HG02943 (cell line): ENCODE measurements at regions not wholly inside any gene's neighbourhood (a gene's known extent, or its start where the extent isn't known, plus 50 kb on each side); places are given as distances from the start of the nearest gene placed in this dataset.

Experiments
- ATAC-seq: cut with Tn5 transposase; IDR thresholded peaks from one replicate; pipeline ENCODE4 v1.9.1; 2021; ENCODE audit warnings: mild to moderate bottlenecking, low read depth, moderate library complexity; ENCODE audit not compliant: unreplicated experiment

- ATAC-seq: no peak
Measured at GRCh38 chr17:14918540-14918939, 346.6 kb downstream of the PMP22 start.

GRCh38 chr17:14910916-14911315 is 354.2 kb downstream of the PMP22 start:
- ATAC-seq: no peak

- ATAC-seq: no peak
Measured at GRCh38 chr17:14904386-14904785, 360.7 kb downstream of the PMP22 start.

- no peak for ATAC-seq
Measured at GRCh38 chr17:14903854-14904253, 361.3 kb downstream of the PMP22 start.

- ATAC-seq: no peak
Measured at GRCh38 chr17:14902803-14903202, 362.3 kb downstream of the PMP22 start.

GRCh38 chr17:14902297-14902696 is 362.8 kb downstream of the PMP22 start:
- no peak for ATAC-seq

- ATAC-seq: no peak
Measured at GRCh38 chr17:14901376-14901775, 363.8 kb downstream of the PMP22 start.

GRCh38 chr17:14886200-14886739 is 378.9 kb downstream of the PMP22 start:
- no peak for ATAC-seq

- ATAC-seq: no peak
Measured at GRCh38 chr17:14882131-14882530, 383.0 kb downstream of the PMP22 start.

- no peak for ATAC-seq
Measured at GRCh38 chr17:14875557-14876412, 389.3 kb downstream of the PMP22 start.

- ATAC-seq: no peak
Measured at GRCh38 chr17:14873996-14874395, 391.1 kb downstream of the PMP22 start.

GRCh38 chr17:14873540-14873939 is 391.6 kb downstream of the PMP22 start:
- no peak for ATAC-seq

GRCh38 chr17:14871921-14872320 is 393.2 kb downstream of the PMP22 start:
- ATAC-seq: no peak

- no peak for ATAC-seq
Measured at GRCh38 chr17:14866266-14866665, 398.9 kb downstream of the PMP22 start.

- ATAC-seq: no peak
Measured at GRCh38 chr17:14864127-14864526, 401.0 kb downstream of the PMP22 start.

GRCh38 chr17:14859542-14859941 is 405.6 kb downstream of the PMP22 start:
- no peak for ATAC-seq

GRCh38 chr17:14856176-14856575 is 408.9 kb downstream of the PMP22 start:
- ATAC-seq: no peak

- ATAC-seq: no peak
Measured at GRCh38 chr17:14854691-14855090, 410.4 kb downstream of the PMP22 start.

- no peak for ATAC-seq
Measured at GRCh38 chr17:14845591-14846281, 419.4 kb downstream of the PMP22 start.

GRCh38 chr17:14843086-14843795 is 421.9 kb downstream of the PMP22 start:
- ATAC-seq: no peak
